H9 (cell line): ENCODE measurements at regions not wholly inside any gene's neighbourhood (a gene's known extent, or its start where the extent isn't known, plus 50 kb on each side); places are given as distances from the start of the nearest gene placed in this dataset.

Experiments used
- DNase-seq: peaks from one replicate; pipeline ENCODE4 v3.0.0-alpha.2; 2017
- H2AFZ ChIP-seq: one replicate; pipeline ENCODE4 v1.6.1; 2013; ENCODE audit warnings: mild to moderate bottlenecking, low read length, control low read depth, moderate library complexity
- H2AK5ac ChIP-seq: 2 replicates; pipeline ENCODE4 v1.6.1; 2013; ENCODE audit warnings: low read length, control low read depth, mixed read lengths; ENCODE audit not compliant: insufficient read length
- H2BK120ac ChIP-seq: one replicate; pipeline ENCODE4 v1.6.1; 2013; ENCODE audit warnings: low read depth, mild to moderate bottlenecking, low read length, control low read depth, inconsistent platforms; ENCODE audit not compliant: poor library complexity, severe bottlenecking
- H2BK12ac ChIP-seq: 2 replicates; pipeline ENCODE4 v1.6.1; 2013; ENCODE audit warnings: low read length, control low read depth, mixed read lengths, low read depth; ENCODE audit not compliant: insufficient read length
- H2BK15ac ChIP-seq: 2 replicates; pipeline ENCODE4 v1.6.1; 2013; ENCODE audit warnings: low read depth, low read length, control low read depth
- H2BK20ac ChIP-seq: one replicate; pipeline ENCODE4 v1.6.1; 2013; ENCODE audit warnings: low read depth, mild to moderate bottlenecking, low read length, control low read depth, inconsistent platforms; ENCODE audit not compliant: poor library complexity, severe bottlenecking
- H2BK5ac ChIP-seq: 2 replicates; pipeline ENCODE4 v1.6.1; 2013; ENCODE audit warnings: low read length, control low read depth, mixed read lengths; ENCODE audit not compliant: insufficient read length
- H3K14ac ChIP-seq: 2 replicates; pipeline ENCODE4 v1.6.1; 2013; ENCODE audit warnings: low read length, control low read depth; ENCODE audit not compliant: insufficient read depth
- H3K18ac ChIP-seq: 2 replicates; pipeline ENCODE4 v1.6.1; 2013; ENCODE audit warnings: low read depth, mild to moderate bottlenecking, mixed read lengths, low read length, control low read depth; ENCODE audit not compliant: insufficient read length
- H3K23ac ChIP-seq: 2 replicates; pipeline ENCODE4 v1.6.1; 2013; ENCODE audit warnings: low read length, control low read depth, mixed read lengths, low read depth; ENCODE audit not compliant: insufficient read length
- H3K23me2 ChIP-seq: 2 replicates; pipeline ENCODE4 v1.6.1; 2013; ENCODE audit warnings: low read depth, mild to moderate bottlenecking, mixed read lengths, low read length, control low read depth; ENCODE audit not compliant: insufficient read length, poor library complexity, severe bottlenecking
- H3K27ac ChIP-seq: 2 replicates; pipeline ENCODE4 v1.5.1; 2013; ENCODE audit warnings: low read length, control low read depth, mixed read lengths, low read depth; ENCODE audit not compliant: insufficient read length
- H3K27me3 ChIP-seq: 2 replicates; pipeline ENCODE4 v1.6.1; 2013; ENCODE audit warnings: low read length, control low read depth, inconsistent platforms; ENCODE audit not compliant: insufficient read depth
- H3K4ac ChIP-seq: 2 replicates; pipeline ENCODE4 v1.6.1; 2013; ENCODE audit warnings: low read depth, mild to moderate bottlenecking, control low read depth, inconsistent platforms, low read length, moderate library complexity
- H3K4me1 ChIP-seq: 2 replicates; pipeline ENCODE4 v1.6.1; 2013; ENCODE audit warnings: low read length, control low read depth, inconsistent platforms; ENCODE audit not compliant: insufficient read depth
- H3K4me2 ChIP-seq: 2 replicates; pipeline ENCODE4 v1.6.1; 2013; ENCODE audit warnings: low read length, control low read depth, mixed read lengths; ENCODE audit not compliant: insufficient read length, insufficient read depth
- H3K56ac ChIP-seq: 2 replicates; pipeline ENCODE4 v1.6.1; 2013; ENCODE audit warnings: low read depth, mild to moderate bottlenecking, mixed read lengths, low read length, control low read depth; ENCODE audit not compliant: insufficient read length
- H3K79me1 ChIP-seq: 2 replicates; pipeline ENCODE4 v1.6.1; 2013; ENCODE audit warnings: low read depth, mild to moderate bottlenecking, moderate library complexity, low read length, control low read depth, inconsistent platforms; ENCODE audit not compliant: insufficient read depth, poor library complexity, severe bottlenecking
- H3K79me2 ChIP-seq: 2 replicates; pipeline ENCODE4 v1.6.1; 2013; ENCODE audit warnings: low read length, control low read depth, inconsistent platforms; ENCODE audit not compliant: insufficient read depth
- H3K9ac ChIP-seq: 2 replicates; pipeline ENCODE4 v1.6.1; 2013; ENCODE audit warnings: low read length, control low read depth, mixed read lengths; ENCODE audit not compliant: insufficient read length; ENCODE audit errors: extremely low read depth
- H3K9me3 ChIP-seq: one replicate; pipeline ENCODE4 v1.6.1; 2013; ENCODE audit warnings: low read depth, low read length, inconsistent platforms; ENCODE audit not compliant: control insufficient read depth
- H3T11ph ChIP-seq: one replicate; pipeline ENCODE4 v1.6.1; 2013; ENCODE audit warnings: mild to moderate bottlenecking, low read length, control low read depth, inconsistent platforms
- H4K20me1 ChIP-seq: one replicate; pipeline ENCODE4 v1.6.1; 2013; ENCODE audit not compliant: control insufficient read depth, insufficient read length, insufficient read depth
- H4K5ac ChIP-seq: 2 replicates; pipeline ENCODE4 v1.6.1; 2013; ENCODE audit warnings: low read depth, mild to moderate bottlenecking, mixed read lengths, low read length, control low read depth; ENCODE audit not compliant: insufficient read length
- H4K8ac ChIP-seq: replicated peaks from 2 replicates; pipeline ENCODE4 v1.6.1; 2013; ENCODE audit warnings: low read length, control low read depth, mixed read lengths, low read depth; ENCODE audit not compliant: insufficient read length
- H4K91ac ChIP-seq: 2 replicates; pipeline ENCODE4 v1.6.1; 2013; ENCODE audit warnings: low read depth, mild to moderate bottlenecking, moderate library complexity, mixed read lengths, low read length, control low read depth; ENCODE audit not compliant: insufficient read length
- H3K27ac Mint-ChIP-seq, 3 experiments: 2 replicates in 2 of 3; 3 replicates in 1 of 3; pipeline ENCODE4 v1.8.0; 2020 to 2021; ENCODE audit warnings: mixed read lengths in 3 of 3, mild to moderate bottlenecking in 1 of 3, moderate library complexity in 1 of 3
- H3K27me3 Mint-ChIP-seq: 2 replicates; pipeline ENCODE4 v1.8.0; 2021; ENCODE audit warnings: low read depth, mild to moderate bottlenecking, moderate library complexity, mixed read lengths
- H3K36me3 Mint-ChIP-seq, 3 experiments: 2 replicates in 2 of 3; 3 replicates in 1 of 3; pipeline ENCODE4 v1.8.0; 2020 to 2021; ENCODE audit warnings: low read depth in 3 of 3, mixed read lengths in 3 of 3; ENCODE audit not compliant: insufficient read depth in 1 of 3
- H3K4me1 Mint-ChIP-seq, 2 experiments: 2 replicates each; pipeline ENCODE4 v1.8.0; 2020; ENCODE audit warnings: mixed read lengths in 2 of 2
- H3K4me3 Mint-ChIP-seq, 2 experiments: 2 replicates in 1 of 2; 3 replicates in 1 of 2; pipeline ENCODE4 v1.8.0; 2020 to 2021; ENCODE audit warnings: mild to moderate bottlenecking in 2 of 2, mixed read lengths in 2 of 2, moderate library complexity in 1 of 2
- H3K9me3 Mint-ChIP-seq, 2 experiments: 2 replicates in 1 of 2; 3 replicates in 1 of 2; pipeline ENCODE4 v1.8.0; 2020; ENCODE audit warnings: mild to moderate bottlenecking in 2 of 2, mixed read lengths in 2 of 2, moderate library complexity in 1 of 2
- CTCF ChIP-seq: fragments of 200-600 bp; sonication (generic); conservative IDR thresholded peaks from 3 replicates; pipeline ENCODE4 v1.8.0; 2021; ENCODE audit warnings: antibody characterized with exemption, mild to moderate bottlenecking
- WGBS: extraction: QIAGEN DNeasy Blood & Tissue Kit; methylation state at CpG from one replicate; pipeline ENCODE4 v1.1.7; 2013; ENCODE audit warnings: missing lambda C conversion rate, low lambda C conversion rate, mixed read lengths; ENCODE audit not compliant: insufficient read length; ENCODE audit errors: extremely low coverage; 5-methylcytosine and 5-hydroxymethylcytosine counted together

- Histone ChIP-seq H3K4me2 (no peak overlapping the region), H3K9me3 (no peaks in the 10 kb centered on the region), H4K91ac (no peak overlapping the region), H3K4me1 (no peaks in the 10 kb centered on the region), H3K18ac (no peak overlapping the region), H2AK5ac (no peak overlapping the region), H4K5ac (no peak overlapping the region), H2AFZ (no peak overlapping the region), H3K27me3 (no peaks in the 10 kb centered on the region), H3T11ph (no peak overlapping the region), H2BK15ac (no peak overlapping the region), H3K4ac (no peak overlapping the region), H2BK20ac (no peak overlapping the region), H3K56ac (no peak overlapping the region), H2BK5ac (no peak overlapping the region), H3K23ac (no peak overlapping the region), H2BK120ac (no peak overlapping the region), H3K79me1 (no peaks in the 10 kb centered on the region), H4K8ac (no peak overlapping the region), H4K20me1 (no peaks in the 10 kb centered on the region), H3K14ac (no peak overlapping the region), H3K79me2 (no peaks in the 10 kb centered on the region), H2BK12ac (no peak overlapping the region), H3K27ac (no peak overlapping the region), H3K23me2 (no peaks in the 10 kb centered on the region), H3K9ac (no peak overlapping the region)
- no peak for DNase-seq
- H3K4me3 Mint-ChIP-seq, result no peak overlapping the region
- H3K9me3 Mint-ChIP-seq, result peaks cover 0 to 7% of the 10 kb centered on the region in 2 experiments; a peak in 3 of 5 replicates
- TF ChIP-seq CTCF, result no peak
- H3K27me3 Mint-ChIP-seq, result no peaks in the 10 kb centered on the region
- no CpG with 5 or more reads among the region's 4 CpGs for WGBS
- peaks cover 0 to 3% (median under 1%) of the 10 kb centered on the region in 3 experiments; a peak in 2 of 7 replicates for H3K36me3 Mint-ChIP-seq
- H3K4me1 Mint-ChIP-seq, result peaks cover 0 to 10% of the 10 kb centered on the region in 2 experiments; a peak in 1 of 4 replicates
- H3K27ac Mint-ChIP-seq, result no peak overlapping the region
These were observed 126.8 kb upstream of the SMLR1 start for GRCh38 chr6:130700397-130700796.
